NOMO-1 treated with DMSO at 0.1 percent for 48 hours (cell line): ENCODE measurements at regions not wholly inside any gene's neighbourhood (a gene's known extent, or its start where the extent isn't known, plus 50 kb on each side); places are given as distances from the start of the nearest gene placed in this dataset.

ENCODE experiments used
- DNase-seq: peaks from one replicate; lab custom pipeline; 2025; ENCODE audit not compliant: unreplicated experiment; lab: John Stamatoyannopoulos, UW

- no peak for DNase-seq
These were observed 678.6 kb downstream of the IQCM start for GRCh38 chr4:149136951-149137620.

DNA sequence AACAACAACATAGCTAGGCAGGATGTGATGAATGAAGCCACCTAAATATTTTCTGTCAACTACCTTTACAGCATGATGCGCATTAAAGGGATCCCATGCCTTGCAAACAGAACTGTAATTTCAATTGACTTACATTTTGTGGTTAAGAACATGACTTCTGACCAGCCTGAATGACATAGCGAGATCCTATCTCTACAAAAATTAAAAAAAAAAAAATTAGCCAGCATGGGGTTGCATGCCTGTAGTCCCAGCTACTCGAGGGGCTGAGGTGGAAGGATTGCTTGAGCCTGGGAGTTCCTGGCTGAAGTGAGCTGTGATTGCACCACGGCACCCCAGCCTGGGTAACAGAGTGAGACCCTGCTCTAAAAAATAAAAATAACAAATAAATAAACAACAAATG, 680.6 kb downstream of the IQCM start:
- no peak for DNase-seq

- DNase-seq: no peak
These were observed 678.8 kb upstream of the NR3C2 start for GRCh38 chr4:149121023-149121404.

GRCh38 chr4:149120331-149121022, 678.3 kb upstream of the NR3C2 start:
- DNase-seq: no peak

- DNase-seq: no peak
These were observed 674.6 kb upstream of the NR3C2 start for GRCh38 chr4:149116806-149117205.

DNA sequence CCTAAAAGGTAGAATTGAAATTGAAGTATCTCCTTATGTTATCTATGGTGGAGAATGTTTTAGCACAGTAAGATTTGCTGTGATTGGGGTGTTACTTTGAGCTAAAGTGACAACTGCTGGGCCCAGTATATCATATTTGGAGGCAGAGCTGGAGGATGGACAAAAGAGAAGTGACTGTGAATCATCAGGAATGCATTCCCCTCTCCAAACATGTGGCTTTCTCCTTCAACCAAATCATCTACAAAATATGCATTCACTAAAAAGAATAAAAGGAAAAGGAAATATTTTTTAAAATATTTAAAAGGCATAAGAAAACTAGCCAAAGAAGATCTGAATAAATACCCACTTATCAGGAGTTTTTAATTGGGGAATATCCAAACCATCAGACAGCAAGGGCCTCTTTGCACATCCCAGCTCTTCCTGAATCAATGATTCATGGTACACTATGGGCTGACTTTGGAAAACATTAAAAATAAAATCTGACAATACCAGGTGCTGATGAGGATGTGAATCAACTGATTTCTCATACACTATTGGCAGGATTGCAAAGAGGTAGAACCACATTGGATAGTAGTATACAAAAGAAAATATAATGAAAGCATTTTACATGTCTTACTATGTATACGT, 671.7 kb upstream of the NR3C2 start:
- no peak for DNase-seq

GRCh38 chr4:149112109-149112508, 669.9 kb upstream of the NR3C2 start:
- no peak for DNase-seq

GRCh38 chr4:149110481-149110880, 668.3 kb upstream of the NR3C2 start:
- no peak for DNase-seq

DNA sequence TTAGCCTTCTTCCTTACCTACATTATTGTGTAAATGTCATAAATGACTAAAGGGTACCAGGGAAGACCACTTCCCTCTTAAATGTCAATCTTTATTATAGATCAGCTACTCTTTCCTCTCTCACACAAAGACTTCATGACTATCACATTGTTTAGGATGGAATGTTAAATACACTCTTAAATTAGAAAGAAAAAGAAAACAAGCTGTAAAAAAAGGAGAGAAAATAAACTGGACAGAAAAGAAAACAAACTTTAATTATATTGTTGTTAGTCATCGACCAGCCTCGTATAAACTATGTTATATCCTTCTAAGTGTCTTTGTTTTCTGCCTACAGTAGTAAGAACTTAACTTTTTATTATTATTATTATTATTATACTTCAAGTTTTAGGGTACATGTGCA, 666.4 kb upstream of the NR3C2 start:
- DNase-seq: no peak

DNA sequence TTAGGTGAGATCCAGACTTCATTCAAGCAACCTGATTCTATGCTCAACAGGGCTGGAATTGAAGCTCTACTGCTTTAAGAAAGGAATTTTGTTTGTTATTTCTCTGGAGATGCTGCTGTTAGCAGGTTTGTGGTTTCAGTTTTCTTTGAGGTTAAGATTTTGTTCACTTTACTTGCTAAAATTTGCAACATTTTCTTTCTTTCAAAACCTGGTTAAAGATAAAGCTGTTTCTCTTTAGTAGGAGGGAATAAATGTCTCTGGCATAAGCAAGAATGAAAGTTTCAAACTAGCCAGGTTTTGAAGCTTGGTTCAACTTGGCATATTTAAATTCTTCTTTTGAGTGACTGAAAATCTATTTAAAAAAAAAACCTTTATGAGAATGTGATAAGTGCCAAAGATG, 660.6 kb upstream of the NR3C2 start:
- DNase-seq: no peak

GRCh38 chr4:149101649-149102048, 659.4 kb upstream of the NR3C2 start:
- no peak for DNase-seq

DNA sequence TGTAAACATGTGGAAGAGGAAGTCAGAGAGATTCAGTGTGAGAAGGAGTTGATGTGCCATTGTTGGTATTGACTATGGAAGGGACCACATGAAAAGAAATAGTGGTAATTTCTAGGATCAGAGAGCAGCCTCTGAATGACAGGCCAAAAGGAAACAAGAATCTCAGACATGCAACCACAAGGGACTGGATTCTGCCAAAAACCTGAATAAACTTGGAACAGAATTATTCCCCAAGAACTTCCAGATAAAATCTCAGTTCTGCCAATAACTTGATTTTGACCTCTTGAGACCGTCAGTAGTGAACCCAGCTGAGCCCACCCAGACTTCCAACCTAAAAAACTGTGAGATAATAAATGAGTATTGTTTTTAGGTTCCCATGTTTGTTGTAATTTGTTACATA, 653.6 kb upstream of the NR3C2 start:
- no peak for DNase-seq

- DNase-seq: no peak
These were observed 652.8 kb upstream of the NR3C2 start for GRCh38 chr4:149095001-149095400.

GRCh38 chr4:149084144-149084543, 641.9 kb upstream of the NR3C2 start:
- no peak for DNase-seq

GRCh38 chr4:149077181-149077580, 635.0 kb upstream of the NR3C2 start:
- DNase-seq: no peak

- no peak for DNase-seq
These were observed 634.2 kb upstream of the NR3C2 start for GRCh38 chr4:149076401-149076800.

DNA sequence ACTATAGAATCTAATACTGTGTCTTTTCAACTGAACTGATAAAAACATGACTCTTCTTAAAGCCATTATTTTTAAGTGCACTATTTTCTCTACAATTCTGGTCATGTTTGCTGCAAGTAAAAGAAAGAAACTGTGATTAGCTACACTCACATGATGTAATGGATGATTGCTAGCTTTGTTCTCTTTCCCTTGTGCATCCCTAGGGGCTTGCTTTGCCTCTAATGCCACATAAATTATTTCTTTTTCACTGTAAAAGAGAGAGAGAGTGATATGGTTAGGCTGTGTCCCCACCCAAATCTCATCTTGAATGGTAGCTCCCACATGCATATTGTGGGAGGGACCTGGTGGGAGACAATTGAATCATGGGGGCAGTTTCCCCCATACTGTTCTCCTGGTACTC, 630.2 kb upstream of the NR3C2 start:
- no peak for DNase-seq

GRCh38 chr4:149065753-149066152, 623.5 kb upstream of the NR3C2 start:
- no peak for DNase-seq

- DNase-seq: no peak
These were observed 620.8 kb upstream of the NR3C2 start for GRCh38 chr4:149062997-149063396.

- DNase-seq: no peak
These were observed 615.4 kb upstream of the NR3C2 start for GRCh38 chr4:149057594-149057993.

DNA sequence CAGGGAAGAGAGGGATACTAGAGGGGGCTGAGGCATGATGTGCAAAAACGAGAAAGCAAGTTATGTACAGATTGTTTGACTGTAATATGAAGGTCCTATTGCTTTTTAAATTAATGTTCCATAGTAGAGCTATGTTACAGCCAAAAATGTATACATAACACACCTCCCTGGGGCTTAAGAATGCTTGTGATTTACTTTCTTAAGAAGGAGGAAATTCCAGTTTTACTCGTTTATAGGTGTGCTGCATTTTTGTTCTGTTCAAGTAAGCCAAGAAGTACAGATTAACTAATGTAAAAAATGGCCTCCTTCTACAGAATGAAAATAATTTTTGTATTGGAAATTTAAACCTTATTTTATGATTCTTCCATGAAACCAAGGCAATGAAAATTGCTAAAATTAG, 614.4 kb upstream of the NR3C2 start:
- no peak for DNase-seq

DNA sequence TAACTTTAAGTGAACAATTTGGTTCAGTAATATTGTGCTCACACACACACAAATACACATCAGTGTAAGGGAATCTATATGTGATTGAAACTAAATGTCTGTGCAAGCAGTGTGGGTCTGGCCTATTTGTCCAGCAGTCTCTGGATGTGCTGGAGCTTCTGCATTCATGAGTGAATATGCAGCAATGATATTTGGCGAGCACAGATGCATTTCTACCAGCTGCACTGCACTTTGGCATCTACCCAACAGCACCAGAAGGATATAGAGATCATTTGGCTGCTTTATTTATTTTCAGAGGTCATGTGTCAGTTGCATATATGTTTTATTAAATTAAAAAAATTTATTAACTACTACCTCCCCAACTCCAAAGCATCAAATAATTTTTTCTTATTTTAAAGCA, 613.4 kb upstream of the NR3C2 start:
- DNase-seq: no peak

- DNase-seq: no peak
These were observed 608.6 kb upstream of the NR3C2 start for GRCh38 chr4:149050840-149051239.
